ENCODE measurements at regions not wholly inside any gene's neighbourhood (a gene's known extent, or its start where the extent isn't known, plus 50 kb on each side); places are given as distances from the start of the nearest gene placed in this dataset.
A peak's percentile ranks its signal among the peaks of the same experiment; 100 is the strongest.

- Histone ChIP-seq H4K20me1 (ENCODE audit: insufficient read depth, low read length) (no peaks in the 10 kb centered on the region), H3K9me3 (replicated peaks in 1 of 2; ENCODE audit: control insufficient read depth in 1 of 2, insufficient read depth in 1 of 2, low read length in 2 of 2) (no peaks in the 10 kb centered on the region), H3K27me3 (ENCODE audit: control insufficient read depth in 2 of 2, insufficient read depth in 2 of 2, low read length in 2 of 2) (peaks cover 12 to 21% of the 10 kb centered on the region in 2 donors), H3K79me2 (ENCODE audit: insufficient read depth, low read length) (no peaks in the 10 kb centered on the region), H3K4me3 (replicated peaks in 1 of 3; ENCODE audit: low read depth in 2 of 3, low read length in 3 of 3) (no peak overlapping the region), H3K4me1 (ENCODE audit: control insufficient read depth in 1 of 2, insufficient read depth in 2 of 2, low read length in 2 of 2) (no peaks in the 10 kb centered on the region), H3K36me3 (replicated peaks in 1 of 2; ENCODE audit: control insufficient read depth in 1 of 2, insufficient read depth in 2 of 2, low read length in 2 of 2) (no peaks in the 10 kb centered on the region), H3K9ac (ENCODE audit: insufficient read depth, low read length, poor library complexity, severe bottlenecking) (no peak overlapping the region), H3K27ac (ENCODE audit: low read depth in 1 of 2, low read length in 2 of 2) (no peak overlapping the region), H2AFZ (ENCODE audit: insufficient read depth, low read depth, low read length, poor library complexity, severe bottlenecking) (no peak overlapping the region), H3K4me2 (replicated peaks; ENCODE audit: extremely low read depth, low read length, poor library complexity, severe bottlenecking) (no peak overlapping the region)
- intact Hi-C loops (cut with micrococcal nuclease), result no loop called here
- Mint-ChIP-seq H3K4me3 (no peak overlapping the region), H3K36me3 (no peaks in the 10 kb centered on the region), H3K4me1 (no peaks in the 10 kb centered on the region), H3K27ac (no peak overlapping the region), H3K9me3 (peaks cover 0 to 6% (median 4%) of the 10 kb centered on the region in 7 donors), H3K27me3 (ENCODE audit: low read depth in 3 of 3) (peaks cover 26 to 35% (median 30%) of the 10 kb centered on the region in 3 donors)
- DNase-seq, result no peak
- WGBS (ENCODE audit: insufficient coverage), result no CpG with 5 or more reads among the region's 4 CpGs
- no peak for TF ChIP-seq CTCF (IDR thresholded peaks at IDR 0.05)
Observed at GRCh38 chr13:53198736-53199135, 170.1 kb downstream of the OLFM4 start.

GRCh38 chr13:53200075-53200474 lies 171.5 kb downstream of the OLFM4 start:
- H3K9ac ChIP-seq (ENCODE audit: insufficient read depth, low read length, poor library complexity, severe bottlenecking), result no peak overlapping the region
- H3K27ac Mint-ChIP-seq, result no peak overlapping the region
- H4K20me1 ChIP-seq (ENCODE audit: insufficient read depth, low read length), result no peaks in the 10 kb centered on the region
- WGBS (ENCODE audit: insufficient coverage), result 80% methylated on average over 34 of the region's 34 CpGs
- H3K27ac ChIP-seq (ENCODE audit: low read depth in 1 of 2, low read length in 2 of 2), result no peak overlapping the region
- intact Hi-C loops (cut with micrococcal nuclease), result no loop called here
- no peak overlapping the region for H3K4me3 ChIP-seq (replicated peaks in 1 of 3; ENCODE audit: low read depth in 2 of 3, low read length in 3 of 3)
- no peak for TF ChIP-seq CTCF (IDR thresholded peaks at IDR 0.05)
- H3K79me2 ChIP-seq (ENCODE audit: insufficient read depth, low read length), result no peaks in the 10 kb centered on the region
- H3K4me1 ChIP-seq (ENCODE audit: control insufficient read depth in 1 of 2, insufficient read depth in 2 of 2, low read length in 2 of 2), result no peaks in the 10 kb centered on the region
- no peaks in the 10 kb centered on the region for H3K9me3 ChIP-seq (replicated peaks in 1 of 2; ENCODE audit: control insufficient read depth in 1 of 2, insufficient read depth in 1 of 2, low read length in 2 of 2)
- no peak overlapping the region for H3K4me2 ChIP-seq (replicated peaks; ENCODE audit: extremely low read depth, low read length, poor library complexity, severe bottlenecking)
- peak overlapping the region in 1 of 2 donors; percentile 55 for H3K4me3 Mint-ChIP-seq
- no peaks in the 10 kb centered on the region for H3K4me1 Mint-ChIP-seq
- no peak overlapping the region for H2AFZ ChIP-seq (ENCODE audit: insufficient read depth, low read depth, low read length, poor library complexity, severe bottlenecking)
- DNase-seq, result no peak
- no peaks in the 10 kb centered on the region for H3K36me3 ChIP-seq (replicated peaks in 1 of 2; ENCODE audit: control insufficient read depth in 1 of 2, insufficient read depth in 2 of 2, low read length in 2 of 2)
- peaks cover 0 to 6% (median 3%) of the 10 kb centered on the region in 7 donors for H3K9me3 Mint-ChIP-seq
- H3K36me3 Mint-ChIP-seq, result no peaks in the 10 kb centered on the region
- H3K27me3 Mint-ChIP-seq (ENCODE audit: low read depth in 3 of 3), result peaks cover 30 to 37% (median 32%) of the 10 kb centered on the region in 3 donors
- H3K27me3 ChIP-seq (ENCODE audit: control insufficient read depth in 2 of 2, insufficient read depth in 2 of 2, low read length in 2 of 2), result peaks cover 12 to 21% of the 10 kb centered on the region in 2 donors
